Hematopoietic multipotent progenitor cell treated with erythropoietin and hydrocortisone succinate and interleukin-3 and kit ligand, for 4 days (in vitro differentiated cells): ENCODE measurements at regions not wholly inside any gene's neighbourhood (a gene's known extent, or its start where the extent isn't known, plus 50 kb on each side); places are given as distances from the start of the nearest gene placed in this dataset.
"Not testable (repeated sequence)": the region's sequence is repeated elsewhere in the genome, so short reads cannot be mapped to it uniquely, and the experiment has no call there.

Experiments
- DNase-seq: peaks from one replicate; pipeline ENCODE4 v3.0.0-alpha.2; 2015

DNA sequence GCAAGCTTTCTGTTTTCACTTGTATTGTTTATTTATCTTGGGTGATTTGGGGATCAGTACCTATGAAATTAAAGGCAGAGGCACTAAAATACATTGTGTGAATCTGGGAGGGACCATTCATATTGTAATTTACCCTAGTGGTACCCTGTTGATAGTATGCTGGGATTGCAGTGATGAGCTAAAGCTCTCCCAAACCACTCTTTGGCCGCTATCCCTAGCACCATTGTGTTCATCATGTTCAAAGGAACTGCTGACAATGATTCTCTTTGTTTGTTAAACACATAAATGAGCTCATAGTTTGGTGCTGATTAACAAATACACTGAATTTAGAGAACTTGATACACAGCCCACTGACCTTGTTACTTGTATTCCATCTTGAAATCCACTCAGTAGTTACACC, 1469.8 kb downstream of the CDH11 start:
- no peak for DNase-seq

GRCh38 chr16:63650550-63650949, 1471.3 kb downstream of the CDH11 start:
- DNase-seq, result no peak

DNA sequence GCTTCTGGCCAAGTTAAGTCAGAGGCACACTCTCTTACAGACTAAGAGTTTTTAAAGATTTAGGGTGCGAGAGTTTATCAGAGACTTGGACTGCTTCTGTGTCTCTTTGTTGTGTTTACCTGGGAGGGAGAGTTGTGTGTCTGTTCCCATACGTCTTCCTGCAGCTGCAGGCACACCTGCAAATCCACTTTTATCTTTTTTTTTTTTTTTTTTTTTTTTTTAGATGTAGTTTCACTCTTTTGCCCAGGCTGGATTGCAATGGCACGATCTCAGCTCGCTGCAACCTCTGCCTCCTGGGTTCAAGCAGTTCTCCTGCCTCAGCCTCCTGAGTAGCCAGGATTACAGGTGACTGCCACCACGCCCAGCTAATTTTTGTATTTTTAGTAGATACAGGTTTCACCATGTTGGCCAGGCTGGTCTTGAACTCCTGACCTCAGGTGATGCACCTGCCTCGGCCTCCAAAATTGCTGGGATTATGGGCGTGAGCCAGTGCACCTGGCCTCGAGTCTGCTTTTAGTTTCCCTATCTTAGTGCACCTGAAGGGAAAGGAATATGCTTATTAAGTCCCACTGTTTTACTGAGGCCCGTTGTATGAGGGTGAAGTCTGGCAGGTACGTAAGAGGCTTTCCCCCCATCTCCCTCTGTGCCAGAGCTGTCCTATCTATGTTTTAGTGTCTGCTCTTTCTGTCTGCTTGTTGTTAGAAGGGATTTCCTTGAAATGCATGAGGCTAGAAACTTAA, 1488.0 kb downstream of the CDH11 start:
- DNase-seq, result not testable (repeated sequence)

GRCh38 chr16:63629272-63629671, 1492.6 kb downstream of the CDH11 start:
- DNase-seq, result no peak

- DNase-seq, result no peak
These were observed 1493.1 kb downstream of the CDH11 start for GRCh38 chr16:63628812-63629211.

DNA sequence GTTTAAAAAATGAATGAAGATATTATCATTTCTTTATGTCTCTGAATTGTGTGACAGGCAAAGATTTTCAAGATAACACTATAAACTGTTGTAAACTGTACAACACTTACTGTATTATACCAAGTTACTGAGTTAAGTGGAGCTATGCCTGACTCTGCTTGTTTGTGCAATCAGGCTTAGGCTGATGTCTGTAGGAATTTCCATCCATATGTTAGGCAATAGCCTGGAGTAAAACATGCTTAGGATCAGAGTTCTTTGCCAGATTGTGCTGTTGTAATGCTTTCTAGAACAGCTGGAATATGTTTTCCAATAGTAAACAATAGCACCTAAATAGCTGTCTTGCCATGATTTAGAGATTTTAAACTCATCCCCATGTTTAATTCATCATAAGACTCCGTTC, 1496.7 kb downstream of the CDH11 start:
- no peak for DNase-seq

DNA sequence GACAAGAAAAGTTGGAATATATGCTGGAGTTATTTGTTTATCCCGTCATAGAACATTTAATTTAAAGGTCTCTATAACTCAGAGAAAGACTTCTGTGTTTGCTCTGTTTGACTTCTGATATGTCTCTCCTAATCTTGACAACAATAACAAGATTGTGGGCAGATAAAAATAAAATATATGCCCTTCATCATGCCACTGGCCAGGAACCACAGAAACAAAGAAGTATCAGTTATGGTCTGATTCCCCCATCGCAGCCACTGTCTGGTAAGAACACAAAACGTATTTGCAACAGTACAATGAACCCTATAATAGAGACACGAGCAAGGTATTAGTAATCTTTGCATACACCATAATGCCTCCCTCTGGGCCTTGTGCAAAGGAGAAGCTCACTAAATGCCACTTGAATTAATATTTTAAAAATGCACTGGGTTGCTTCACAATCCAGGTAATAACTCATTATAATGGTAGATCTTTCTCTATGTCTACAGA, 1498.3 kb downstream of the CDH11 start:
- no peak for DNase-seq

- DNase-seq, result no peak
These were observed 1502.9 kb downstream of the CDH11 start for GRCh38 chr16:63618896-63619485.

- no peak for DNase-seq
These were observed 1503.7 kb downstream of the CDH11 start for GRCh38 chr16:63617990-63618763.

DNA sequence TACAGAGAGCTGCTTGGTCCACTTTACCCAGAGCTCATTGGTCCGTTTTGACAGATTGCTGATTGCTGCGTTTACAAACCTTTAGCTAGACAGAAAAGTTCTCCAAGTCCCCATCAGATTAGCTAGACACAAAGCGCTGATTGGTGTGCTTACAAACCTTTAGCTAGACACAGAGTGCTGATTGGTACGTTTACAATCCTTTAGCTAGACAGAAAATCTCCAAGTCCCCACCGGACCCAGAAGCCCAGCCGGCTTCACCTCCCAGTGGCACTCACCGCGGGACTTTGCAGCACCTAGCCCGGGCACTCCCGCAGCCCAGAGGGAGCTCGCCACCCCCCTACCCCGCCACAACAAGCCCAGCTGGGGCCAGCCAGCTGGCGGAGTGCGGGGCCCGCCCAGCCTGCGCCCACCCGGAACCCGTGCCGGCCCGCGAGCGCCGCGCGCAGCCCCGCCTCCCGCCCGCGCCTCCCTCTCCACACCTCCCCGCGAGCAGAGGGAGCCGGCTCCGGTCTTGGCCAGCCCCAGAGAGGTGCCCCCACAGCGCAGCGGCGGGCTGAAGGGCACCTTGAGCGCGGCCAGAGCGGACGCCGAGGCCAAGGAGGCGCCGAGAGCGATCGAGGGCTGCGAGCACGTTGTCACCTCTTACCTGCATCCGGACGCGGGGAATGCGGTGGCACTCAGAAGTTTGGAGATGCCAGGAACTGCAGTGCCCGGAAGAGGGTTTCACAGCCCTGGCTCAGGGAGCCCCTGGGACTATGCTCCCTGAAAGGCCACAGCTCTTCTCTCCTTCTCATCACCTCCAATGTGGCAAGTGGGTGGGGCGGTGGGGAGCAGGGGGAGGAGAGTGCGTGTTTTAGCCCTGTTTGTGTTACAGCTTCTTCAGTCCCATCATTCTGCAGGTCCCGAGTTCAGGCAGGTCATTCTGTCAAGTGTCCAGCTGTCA, 1504.5 kb downstream of the CDH11 start:
- DNase-seq, result no peak

GRCh38 chr16:63614429-63614828, 1507.4 kb downstream of the CDH11 start:
- DNase-seq, result no peak

- no peak for DNase-seq
These were observed 1508.2 kb downstream of the CDH11 start for GRCh38 chr16:63613701-63614100.

- no peak for DNase-seq
These were observed 1509.2 kb downstream of the CDH11 start for GRCh38 chr16:63612462-63613227.

- DNase-seq, result no peak
These were observed 1515.1 kb downstream of the CDH11 start for GRCh38 chr16:63606778-63607177.

- no peak for DNase-seq
These were observed 1519.5 kb downstream of the CDH11 start for GRCh38 chr16:63602206-63602927.

DNA sequence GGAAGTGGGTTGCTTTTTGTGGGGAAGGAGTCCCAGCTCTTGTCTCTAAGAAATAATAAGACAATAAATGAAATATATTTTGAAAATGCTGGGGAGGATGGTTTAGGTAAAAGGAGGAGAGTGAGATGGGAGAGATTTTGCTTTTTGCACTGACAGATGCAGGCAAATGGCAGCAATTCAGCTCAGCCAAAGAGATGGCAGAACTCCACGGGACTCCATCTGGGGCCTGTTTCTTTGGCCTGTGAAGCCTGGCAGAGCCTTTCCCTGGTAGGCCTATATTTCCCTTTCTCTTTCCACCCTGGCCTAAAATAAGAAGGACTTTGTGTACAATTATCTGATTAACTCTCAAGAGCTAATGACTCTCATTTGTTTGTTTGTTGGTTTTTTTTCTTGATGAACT, 1525.1 kb downstream of the CDH11 start:
- DNase-seq, result no peak

DNA sequence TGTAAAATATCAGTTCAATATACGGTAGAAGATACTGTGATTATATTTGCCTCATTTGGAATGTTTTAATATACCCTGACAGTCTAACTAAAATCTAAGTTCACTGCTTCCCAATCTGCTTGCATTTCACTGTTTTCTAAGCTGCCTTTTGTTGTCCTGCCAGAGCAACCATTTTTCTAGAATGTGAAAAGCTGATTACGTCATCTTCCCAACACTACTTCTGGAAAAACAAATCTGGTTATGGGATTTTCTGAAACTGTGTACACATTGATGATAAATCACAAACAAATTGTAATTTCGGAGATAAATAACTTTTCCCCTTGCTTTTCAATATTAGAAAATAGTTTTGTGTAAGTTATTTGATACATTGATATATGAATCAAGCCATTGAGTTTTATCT, 1529.0 kb downstream of the CDH11 start:
- DNase-seq, result no peak

GRCh38 chr16:63581570-63581969, 1540.3 kb downstream of the CDH11 start:
- DNase-seq, result no peak

- DNase-seq, result no peak
These were observed 1542.6 kb upstream of the CDH8 start for GRCh38 chr16:63578791-63579190.

DNA sequence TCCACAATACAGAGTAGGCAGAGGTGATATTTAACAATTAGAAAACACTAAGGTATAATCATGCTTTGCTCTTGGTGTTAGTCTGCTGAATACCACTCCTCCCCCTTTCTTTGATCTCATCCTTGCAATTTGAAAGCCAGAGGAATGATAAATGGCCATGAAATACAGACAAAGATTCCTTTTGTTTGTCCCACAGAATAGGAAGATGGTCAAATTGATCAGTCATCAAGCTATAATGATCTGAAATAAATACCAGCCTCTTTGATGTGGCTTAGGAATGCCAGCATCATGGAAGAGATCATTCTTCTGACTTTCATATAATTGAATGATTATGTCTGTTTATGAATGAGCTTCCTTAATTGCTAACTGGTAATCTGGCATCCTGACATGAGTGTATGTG, 1541.7 kb upstream of the CDH8 start:
- no peak for DNase-seq

- no peak for DNase-seq
These were observed 1538.8 kb upstream of the CDH8 start for GRCh38 chr16:63575041-63575440.
